ENCODE measurements at regions not wholly inside any gene's neighbourhood (a gene's known extent, or its start where the extent isn't known, plus 50 kb on each side); places are given as distances from the start of the nearest gene placed in this dataset.
"Not testable (repeated sequence)": the region's sequence is repeated elsewhere in the genome, so short reads cannot be mapped to it uniquely, and the experiment has no call there.

DNA sequence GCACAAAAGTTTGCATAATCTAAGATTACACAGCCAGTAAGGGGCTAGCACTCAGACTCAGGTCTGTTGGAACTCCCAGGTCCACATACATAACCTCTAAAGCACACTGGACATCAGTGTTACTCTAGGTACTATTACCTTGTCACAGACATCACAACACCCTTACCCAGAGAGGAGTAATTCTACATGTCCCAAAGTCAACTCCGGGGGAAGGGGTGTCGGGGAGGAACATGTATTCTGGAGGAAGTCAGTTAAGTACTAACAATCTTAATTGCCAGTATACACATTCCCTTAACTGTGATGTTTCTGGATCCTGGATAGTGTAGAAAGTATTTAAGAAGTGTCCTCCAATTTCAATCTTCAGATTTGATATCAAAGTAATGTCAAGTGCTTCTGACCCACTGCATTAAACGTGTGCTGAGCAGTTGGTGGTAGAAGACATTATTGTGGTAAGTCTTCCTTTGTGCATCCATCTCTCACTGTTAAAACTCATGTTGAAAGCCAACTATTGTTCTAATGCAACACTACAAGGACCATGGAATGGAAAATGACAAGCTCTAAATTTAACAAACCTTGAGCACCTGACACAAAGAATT lies 155.4 kb downstream of the CRPPA start:
- no peak overlapping the region for H3K4me3 ChIP-seq
- DNase-seq (no peak), ATAC-seq (no peak)
- H3K36me3 ChIP-seq, result no peaks in the 10 kb centered on the region
- no peaks in the 10 kb centered on the region for H3K27me3 ChIP-seq
- no peaks in the 10 kb centered on the region for H3K4me1 ChIP-seq
- H3K27ac ChIP-seq, result no peak overlapping the region
- 80 to 89% (median 86%) methylated on average over 3 of the region's 3 CpGs for WGBS, 4 donors
- no peaks in the 10 kb centered on the region for H3K9me3 ChIP-seq
- TF ChIP-seq, protein P1, sequence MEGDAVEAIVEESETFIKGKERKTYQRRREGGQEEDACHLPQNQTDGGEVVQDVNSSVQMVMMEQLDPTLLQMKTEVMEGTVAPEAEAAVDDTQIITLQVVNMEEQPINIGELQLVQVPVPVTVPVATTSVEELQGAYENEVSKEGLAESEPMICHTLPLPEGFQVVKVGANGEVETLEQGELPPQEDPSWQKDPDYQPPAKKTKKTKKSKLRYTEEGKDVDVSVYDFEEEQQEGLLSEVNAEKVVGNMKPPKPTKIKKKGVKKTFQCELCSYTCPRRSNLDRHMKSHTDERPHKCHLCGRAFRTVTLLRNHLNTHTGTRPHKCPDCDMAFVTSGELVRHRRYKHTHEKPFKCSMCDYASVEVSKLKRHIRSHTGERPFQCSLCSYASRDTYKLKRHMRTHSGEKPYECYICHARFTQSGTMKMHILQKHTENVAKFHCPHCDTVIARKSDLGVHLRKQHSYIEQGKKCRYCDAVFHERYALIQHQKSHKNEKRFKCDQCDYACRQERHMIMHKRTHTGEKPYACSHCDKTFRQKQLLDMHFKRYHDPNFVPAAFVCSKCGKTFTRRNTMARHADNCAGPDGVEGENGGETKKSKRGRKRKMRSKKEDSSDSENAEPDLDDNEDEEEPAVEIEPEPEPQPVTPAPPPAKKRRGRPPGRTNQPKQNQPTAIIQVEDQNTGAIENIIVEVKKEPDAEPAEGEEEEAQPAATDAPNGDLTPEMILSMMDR (IDR thresholded peaks at IDR 0.05), result no peak
- no peak for TF ChIP-seq POLR2A (IDR thresholded peaks at IDR 0.05)
- intact Hi-C loops (cut with DNase I), result no loop called here

- TF ChIP-seq POLR2A (IDR thresholded peaks at IDR 0.05), result no peak
- TF ChIP-seq, protein P1 (IDR thresholded peaks at IDR 0.05), result no peak
- Histone ChIP-seq H3K4me3 (no peak overlapping the region), H3K27me3 (no peaks in the 10 kb centered on the region), H3K4me1 (no peaks in the 10 kb centered on the region), H3K27ac (no peak overlapping the region), H3K9me3 (no peaks in the 10 kb centered on the region), H3K36me3 (no peaks in the 10 kb centered on the region)
- intact Hi-C loops (cut with DNase I), result no loop called here
- 82 to 97% (median 84%) methylated on average over 7 of the region's 7 CpGs for WGBS, 4 donors
- ATAC-seq, result no peak
- DNase-seq, result no peak
These were observed 156.2 kb downstream of the CRPPA start for GRCh38 chr7:16264823-16265804.

- Histone ChIP-seq H3K27ac (no peak overlapping the region), H3K4me1 (no peaks in the 10 kb centered on the region), H3K27me3 (no peaks in the 10 kb centered on the region), H3K36me3 (no peaks in the 10 kb centered on the region), H3K9me3 (no peaks in the 10 kb centered on the region), H3K4me3 (no peak overlapping the region)
- DNase-seq (no peak), ATAC-seq (no peak)
- TF ChIP-seq POLR2A (IDR thresholded peaks at IDR 0.05), result no peak
- intact Hi-C loops (cut with DNase I), result no loop called here
- 79 to 87% (median 82%) methylated on average over 4 of the region's 4 CpGs for WGBS, 4 donors
These were observed 157.1 kb downstream of the CRPPA start for GRCh38 chr7:16264036-16264819.

DNA sequence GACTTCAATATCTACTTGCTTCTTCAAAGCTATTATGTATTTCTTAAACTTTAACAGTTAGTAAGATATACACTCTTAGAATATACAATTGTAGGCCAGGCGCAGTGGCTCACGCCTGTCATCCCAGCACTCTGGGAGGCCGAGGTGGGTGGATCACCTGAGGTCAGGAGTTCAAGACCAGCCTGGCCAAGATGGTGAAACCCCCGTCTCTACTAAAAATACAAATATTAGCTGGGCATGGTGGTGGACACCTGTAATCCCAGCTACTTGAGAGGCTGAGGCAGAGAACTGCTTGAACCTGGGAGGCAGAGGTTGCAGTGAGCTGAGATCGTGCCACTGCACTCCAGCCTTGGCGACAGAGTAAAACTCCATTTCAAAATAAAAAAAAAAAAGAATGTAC lies 158.0 kb downstream of the CRPPA start:
- H3K27ac ChIP-seq; ATAC-seq; H3K9me3 ChIP-seq; H3K36me3 ChIP-seq; H3K27me3 ChIP-seq; H3K4me1 ChIP-seq; H3K4me3 ChIP-seq; intact Hi-C loops (cut with DNase I); DNase-seq: not testable (repeated sequence)
- 89 to 99% (median 98%) methylated on average over 6 of the region's 6 CpGs for WGBS, 4 donors

DNA sequence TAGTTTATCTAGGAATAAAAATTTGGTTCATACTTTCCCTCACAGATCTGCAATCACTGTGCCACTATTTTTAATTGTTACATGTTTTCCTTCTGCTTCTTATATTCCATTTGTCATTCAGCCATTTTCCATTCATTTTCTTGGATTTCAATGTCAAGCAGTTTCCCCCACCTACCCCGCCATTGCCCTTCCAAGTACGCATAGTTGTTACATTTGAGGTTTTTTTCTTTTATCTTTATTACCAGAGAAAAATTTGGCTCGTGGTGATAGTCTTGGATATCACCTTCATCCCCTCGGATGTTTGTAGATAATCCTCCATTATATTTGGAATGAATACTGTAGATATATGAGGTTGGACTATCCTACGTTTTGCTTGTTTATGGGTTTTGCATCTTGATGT lies 159.7 kb downstream of the CRPPA start:
- H3K36me3 ChIP-seq, result no peaks in the 10 kb centered on the region
- H3K27me3 ChIP-seq, result no peaks in the 10 kb centered on the region
- H3K9me3 ChIP-seq, result peaks cover 0 to under 1% (median 0%) of the 10 kb centered on the region in 12 donors
- ATAC-seq (no peak), DNase-seq (no peak)
- H3K4me1 ChIP-seq, result no peaks in the 10 kb centered on the region
- no peak overlapping the region for H3K4me3 ChIP-seq
- intact Hi-C loops (cut with DNase I), result no loop called here
- TF ChIP-seq, protein P1 (IDR thresholded peaks at IDR 0.05), result no peak
- no peak for TF ChIP-seq POLR2A (IDR thresholded peaks at IDR 0.05)
- WGBS, 4 donors, result 83 to 86% (median 85%) methylated on average over 5 of the region's 5 CpGs
- no peak overlapping the region for H3K27ac ChIP-seq
